HepG2 (cell line): ENCODE measurements at regions not wholly inside any gene's neighbourhood (a gene's known extent, or its start where the extent isn't known, plus 50 kb on each side); places are given as distances from the start of the nearest gene placed in this dataset.

Source experiments
- ATF5 ChIP-seq: sonication (generic); formaldehyde crosslinking; IDR thresholded peaks from 2 replicates; pipeline ENCODE4 v1.4.0; 2020; ENCODE audit warnings: mild to moderate bottlenecking, low read depth, missing genetic modification reagents
- CSRNP2 ChIP-seq: sonication (generic); formaldehyde crosslinking; conservative IDR thresholded peaks from 2 replicates; pipeline ENCODE4 v1.8.0; 2022; ENCODE audit warnings: low read depth, missing genetic modification reagents
- EED ChIP-seq: sonication (generic); formaldehyde crosslinking; IDR thresholded peaks from 2 replicates; pipeline ENCODE4 v1.5.0; 2020; ENCODE audit warnings: mild to moderate bottlenecking, missing genetic modification reagents
- HOXA5 ChIP-seq: sonication (generic); formaldehyde crosslinking; IDR thresholded peaks from 2 replicates; pipeline ENCODE4 v1.4.0; 2020; ENCODE audit warnings: missing genetic modification reagents
- HOXD1 ChIP-seq: sonication (generic); formaldehyde crosslinking; IDR thresholded peaks from 2 replicates; pipeline ENCODE4 v1.5.0; 2020; ENCODE audit warnings: missing genetic modification reagents
- KLF15 ChIP-seq: sonication (generic); formaldehyde crosslinking; IDR thresholded peaks from 2 replicates; pipeline ENCODE4 v1.8.1; 2023; ENCODE audit warnings: borderline replicate concordance, mild to moderate bottlenecking, inconsistent platforms, missing genetic modification reagents, mixed read lengths
- MXI1 ChIP-seq: IDR thresholded peaks from 3 replicates; pipeline ENCODE4 v1.6.1; 2012; ENCODE audit warnings: low read depth, low read length, inconsistent platforms, borderline replicate concordance
- RARG ChIP-seq: sonication (generic); formaldehyde crosslinking; IDR thresholded peaks from 2 replicates; pipeline ENCODE4 v1.4.0; 2020; ENCODE audit warnings: low read depth, mild to moderate bottlenecking, missing genetic modification reagents
- RFXANK ChIP-seq: IDR thresholded peaks from 2 replicates; pipeline ENCODE4 v1.6.1; 2016
- SATB2 ChIP-seq: sonication (generic); formaldehyde crosslinking; IDR thresholded peaks from 2 replicates; pipeline ENCODE4 v1.5.0; 2020; ENCODE audit warnings: missing genetic modification reagents
- SNAPC2 ChIP-seq: sonication (generic); formaldehyde crosslinking; IDR thresholded peaks from 2 replicates; pipeline ENCODE4 v1.8.1; 2022; ENCODE audit warnings: mild to moderate bottlenecking, missing genetic modification reagents
- SRY ChIP-seq: sonication (generic); formaldehyde crosslinking; IDR thresholded peaks from 2 replicates; pipeline ENCODE4 v1.8.0; 2022; ENCODE audit warnings: mild to moderate bottlenecking, missing genetic modification reagents
- ZMYM2 ChIP-seq: sonication (generic); formaldehyde crosslinking; IDR thresholded peaks from 2 replicates; pipeline ENCODE4 v1.8.0; 2022; ENCODE audit warnings: mild to moderate bottlenecking, missing genetic modification reagents
- ZNF569 ChIP-seq: sonication (generic); formaldehyde crosslinking; IDR thresholded peaks from 2 replicates; pipeline ENCODE4 v1.5.0; 2020; ENCODE audit warnings: mild to moderate bottlenecking, missing genetic modification reagents, moderate library complexity, borderline replicate concordance
- ZNF597 ChIP-seq: sonication (generic); formaldehyde crosslinking; IDR thresholded peaks from 2 replicates; pipeline ENCODE4 v1.5.0; 2020; ENCODE audit warnings: missing genetic modification reagents
- ZNF615 ChIP-seq: sonication (generic); formaldehyde crosslinking; IDR thresholded peaks from 2 replicates; pipeline ENCODE4 v1.5.0; 2020; ENCODE audit warnings: mild to moderate bottlenecking, missing genetic modification reagents, borderline replicate concordance
- ZNF703 ChIP-seq: sonication (generic); formaldehyde crosslinking; IDR thresholded peaks from 2 replicates; pipeline ENCODE4 v1.5.1; 2020; ENCODE audit warnings: missing genetic modification reagents, mild to moderate bottlenecking, moderate library complexity, borderline replicate concordance
- ZNF883 ChIP-seq: sonication (generic); formaldehyde crosslinking; IDR thresholded peaks from 2 replicates; pipeline ENCODE4 v1.5.1; 2020; ENCODE audit warnings: mild to moderate bottlenecking, missing genetic modification reagents; ENCODE audit errors: not compliant biosample characterization
- TF ChIP-seq, protein P1 (sequence below): sonication (generic); formaldehyde crosslinking; IDR thresholded peaks from 2 replicates; pipeline ENCODE4 v1.8.1; 2023; ENCODE audit warnings: mild to moderate bottlenecking, inconsistent platforms, moderate library complexity, missing genetic modification reagents, borderline replicate concordance
- TF ChIP-seq, protein P2 (sequence below): sonication (generic); formaldehyde crosslinking; IDR thresholded peaks from 2 replicates; pipeline ENCODE4 v1.5.0; 2020; ENCODE audit warnings: mild to moderate bottlenecking, missing genetic modification reagents, borderline replicate concordance

GRCh38 chr9:70470050-70471015, 55.9 kb upstream of the KLF9 start (continued):
- TF ChIP-seq, protein P1, sequence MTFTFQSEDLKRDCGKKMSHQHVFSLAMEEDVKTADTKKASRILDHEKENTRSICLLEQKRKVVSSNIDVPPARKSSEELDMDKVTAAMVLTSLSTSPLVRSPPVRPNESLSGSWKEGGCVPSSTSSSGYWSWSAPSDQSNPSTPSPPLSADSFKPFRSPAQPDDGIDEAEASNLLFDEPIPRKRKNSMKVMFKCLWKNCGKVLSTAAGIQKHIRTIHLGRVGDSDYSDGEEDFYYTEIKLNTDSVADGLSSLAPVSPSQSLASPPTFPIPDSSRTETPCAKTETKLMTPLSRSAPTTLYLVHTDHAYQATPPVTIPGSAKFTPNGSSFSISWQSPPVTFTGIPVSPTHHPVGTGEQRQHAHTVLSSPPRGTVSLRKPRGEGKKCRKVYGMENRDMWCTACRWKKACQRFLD (CRISPR knock-in tag) = no peak
- TF ChIP-seq SRY (CRISPR knock-in tag) (no peak), ZNF597 (CRISPR knock-in tag) (no peak), ZNF883 (CRISPR knock-in tag) (no peak), HOXA5 (CRISPR knock-in tag) (no peak; the same call in 1 of the 2 replicates), RFXANK (CRISPR knock-in tag) (no peak), ATF5 (CRISPR knock-in tag) (no peak), RARG (no peak), ZNF615 (no peak), EED (CRISPR knock-in tag) (no peak), KLF15 (CRISPR knock-in tag) (no peak), ZNF703 (no peak), ZNF569 (CRISPR knock-in tag) (no peak), MXI1 (peak; percentile 91; the same call in 2 of the 3 replicates), SNAPC2 (CRISPR knock-in tag) (0 out of 2 replicates have a peak, but pooled peaks have one; percentile 57), CSRNP2 (CRISPR knock-in tag) (no peak), HOXD1 (CRISPR knock-in tag) (no peak), ZMYM2 (CRISPR knock-in tag) (peak; percentile 96), SATB2 (CRISPR knock-in tag) (no peak)
- TF ChIP-seq, protein P2, sequence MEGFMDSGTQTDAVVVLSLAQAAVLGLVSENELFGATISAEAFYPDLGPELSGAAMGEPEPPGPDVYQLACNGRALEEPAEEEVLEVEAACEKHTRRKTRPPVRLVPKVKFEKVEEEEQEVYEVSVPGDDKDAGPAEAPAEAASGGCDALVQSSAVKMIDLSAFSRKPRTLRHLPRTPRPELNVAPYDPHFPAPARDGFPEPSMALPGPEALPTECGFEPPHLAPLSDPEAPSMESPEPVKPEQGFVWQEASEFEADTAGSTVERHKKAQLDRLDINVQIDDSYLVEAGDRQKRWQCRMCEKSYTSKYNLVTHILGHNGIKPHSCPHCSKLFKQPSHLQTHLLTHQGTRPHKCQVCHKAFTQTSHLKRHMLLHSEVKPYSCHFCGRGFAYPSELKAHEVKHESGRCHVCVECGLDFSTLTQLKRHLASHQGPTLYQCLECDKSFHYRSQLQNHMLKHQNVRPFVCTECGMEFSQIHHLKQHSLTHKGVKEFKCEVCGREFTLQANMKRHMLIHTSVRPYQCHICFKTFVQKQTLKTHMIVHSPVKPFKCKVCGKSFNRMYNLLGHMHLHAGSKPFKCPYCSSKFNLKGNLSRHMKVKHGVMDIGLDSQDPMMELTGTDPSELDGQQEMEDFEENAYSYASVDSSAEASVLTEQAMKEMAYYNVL (CRISPR knock-in tag) = peak; percentile 51; the same call in 1 of the 2 replicates
